GM23338 (cell line): ENCODE measurements at regions not wholly inside any gene's neighbourhood (a gene's known extent, or its start where the extent isn't known, plus 50 kb on each side); places are given as distances from the start of the nearest gene placed in this dataset.

Experiments used
- ATAC-seq: fragments of 200-7000 bp; cut with Tn5 transposase; 3 replicates; pipeline ENCODE4 v1.9.1; 2020
- DNase-seq: peaks from one replicate; pipeline ENCODE4 v3.0.0-alpha.2; 2015; ENCODE audit warnings: low spot score
- H2AFZ ChIP-seq: fragments of 200-600 bp; sonication (generic); 2 replicates; pipeline ENCODE4 v1.8.0; 2016; ENCODE audit warnings: antibody characterized with exemption, mild to moderate bottlenecking, moderate library complexity
- H3F3A ChIP-seq: fragments of 200-600 bp; sonication (generic); replicated peaks from 2 replicates; pipeline ENCODE4 v1.8.0; 2017; ENCODE audit warnings: antibody characterized with exemption, mixed run types, low read depth
- H3K27ac ChIP-seq: fragments of 200-600 bp; sonication (generic); 2 replicates; pipeline ENCODE4 v1.6.1; 2016; ENCODE audit warnings: low read depth
- H3K27me3 ChIP-seq: fragments of 200-600 bp; sonication (generic); 2 replicates; pipeline ENCODE4 v1.8.0; 2016; ENCODE audit warnings: mild to moderate bottlenecking, mixed run types, moderate library complexity; ENCODE audit not compliant: insufficient read depth
- H3K36me3 ChIP-seq: fragments of 200-600 bp; sonication (generic); 2 replicates; pipeline ENCODE4 v1.8.0; 2016; ENCODE audit warnings: mild to moderate bottlenecking; ENCODE audit not compliant: insufficient read depth
- H3K4me1 ChIP-seq: fragments of 200-600 bp; sonication (generic); 2 replicates; pipeline ENCODE4 v1.8.0; 2016; ENCODE audit warnings: mild to moderate bottlenecking, moderate library complexity; ENCODE audit not compliant: insufficient read depth
- H3K4me2 ChIP-seq: fragments of 200-600 bp; sonication (generic); 2 replicates; pipeline ENCODE4 v1.7.1; 2017; ENCODE audit warnings: mixed run types
- H3K4me3 ChIP-seq: fragments of 200-600 bp; sonication (generic); 2 replicates; pipeline ENCODE4 v1.6.1; 2016; ENCODE audit warnings: mixed run types
- H3K79me2 ChIP-seq: fragments of 200-600 bp; sonication (generic); replicated peaks from 2 replicates; pipeline ENCODE4 v1.8.0; 2017; ENCODE audit warnings: mild to moderate bottlenecking; ENCODE audit not compliant: insufficient read depth
- H3K9me2 ChIP-seq: fragments of 200-600 bp; sonication (generic); 2 replicates; pipeline ENCODE4 v1.8.0; 2017; ENCODE audit not compliant: insufficient read depth
- H4K20me1 ChIP-seq: fragments of 200-600 bp; sonication (generic); replicated peaks from 2 replicates; pipeline ENCODE4 v1.8.0; 2017; ENCODE audit warnings: mild to moderate bottlenecking; ENCODE audit not compliant: insufficient read depth
- H3K27ac Mint-ChIP-seq: 2 replicates; pipeline ENCODE4 v1.8.0; 2020; ENCODE audit warnings: inconsistent platforms, mild to moderate bottlenecking, moderate library complexity, mixed read lengths
- H3K27me3 Mint-ChIP-seq: 3 replicates; pipeline ENCODE4 v1.8.0; 2022; ENCODE audit warnings: low read depth, mild to moderate bottlenecking, moderate library complexity, mixed read lengths, inconsistent platforms; ENCODE audit not compliant: insufficient read depth, poor library complexity
- H3K36me3 Mint-ChIP-seq: 3 replicates; pipeline ENCODE4 v1.8.0; 2021; ENCODE audit warnings: low read depth, mild to moderate bottlenecking, inconsistent platforms, moderate library complexity, mixed read lengths
- H3K4me1 Mint-ChIP-seq: 3 replicates; pipeline ENCODE4 v1.8.0; 2020; ENCODE audit warnings: mild to moderate bottlenecking, inconsistent platforms, mixed read lengths
- H3K4me3 Mint-ChIP-seq: 3 replicates; pipeline ENCODE4 v1.8.0; 2021; ENCODE audit warnings: moderate library complexity, mild to moderate bottlenecking, inconsistent platforms, mixed read lengths
- H3K9me3 Mint-ChIP-seq: 3 replicates; pipeline ENCODE4 v1.8.0; 2020; ENCODE audit warnings: moderate library complexity, mild to moderate bottlenecking, inconsistent platforms, mixed read lengths
- CREB1 ChIP-seq: fragments of 250-450 bp; sonication (Bioruptor Pico); IDR thresholded peaks from 2 replicates; pipeline ENCODE4 v1.5.0; 2020; ENCODE audit warnings: low read depth, mild to moderate bottlenecking, moderate library complexity
- EZH2 ChIP-seq: fragments of 200-600 bp; sonication (generic); IDR thresholded peaks from one replicate; pipeline ENCODE4 v1.8.0; 2017; ENCODE audit warnings: antibody characterized with exemption, mild to moderate bottlenecking, low read depth; ENCODE audit not compliant: unreplicated experiment
- EZH2phosphoT487 ChIP-seq: fragments of 200-600 bp; sonication (generic); IDR thresholded peaks from one replicate; pipeline ENCODE4 v1.8.1; 2018; ENCODE audit warnings: antibody characterized with exemption; ENCODE audit not compliant: unreplicated experiment
- POLR2AphosphoS5 ChIP-seq: IDR thresholded peaks from 2 replicates; pipeline ENCODE4 v1.6.1; 2016; ENCODE audit warnings: antibody characterized with exemption, low read depth
- STAT1 ChIP-seq: IDR thresholded peaks from one replicate; pipeline ENCODE4 v1.6.1; 2016; ENCODE audit warnings: antibody characterized with exemption; ENCODE audit not compliant: unreplicated experiment
- ZNF331 ChIP-seq: fragments of 250-450 bp; sonication (Bioruptor Pico); IDR thresholded peaks from 2 replicates; pipeline ENCODE4 v1.5.0; 2020; ENCODE audit warnings: low read depth, mild to moderate bottlenecking, moderate library complexity
- TF ChIP-seq, protein P1 (sequence below): fragments of 250-450 bp; sonication (Bioruptor Pico); IDR thresholded peaks from 2 replicates; pipeline ENCODE4 v1.5.0; 2020; ENCODE audit warnings: mild to moderate bottlenecking, moderate library complexity
- TF ChIP-seq, protein P2 (sequence below): IDR thresholded peaks from 2 replicates; pipeline ENCODE4 v1.6.1; 2016; ENCODE audit warnings: antibody characterized with exemption

DNA sequence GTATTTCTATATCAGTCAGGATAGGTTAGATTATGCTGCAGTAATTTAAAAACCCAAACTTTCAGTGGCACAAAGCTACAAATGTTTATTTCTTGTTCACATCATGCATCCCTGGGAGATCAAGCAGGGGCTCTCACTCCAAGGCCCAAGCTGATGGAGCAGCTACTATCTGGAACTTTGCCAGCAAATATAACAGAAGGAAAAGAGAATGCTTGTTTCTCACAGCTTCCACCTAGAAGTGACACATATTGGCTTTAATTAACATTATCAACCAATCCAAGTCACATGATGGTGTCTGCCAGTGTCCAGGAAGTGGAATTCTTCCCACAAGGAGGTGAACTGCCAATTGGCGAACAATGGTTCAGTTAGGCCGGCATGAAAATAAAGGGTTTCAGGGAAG is 306.9 kb downstream of the BCL11A start:
- Histone ChIP-seq H3K4me2 (no peak overlapping the region), H4K20me1 (no peaks in the 10 kb centered on the region), H3F3A (no peaks in the 10 kb centered on the region), H3K9me2 (peaks cover 6% of the 10 kb centered on the region; the same call in 1 of the 2 replicates), H2AFZ (no peak overlapping the region; the same call in 1 of the 2 replicates), H3K36me3 (no peaks in the 10 kb centered on the region), H3K27me3 (no peaks in the 10 kb centered on the region), H3K4me1 (no peaks in the 10 kb centered on the region), H3K27ac (no peak overlapping the region), H3K79me2 (no peaks in the 10 kb centered on the region), H3K4me3 (no peak overlapping the region)
- Mint-ChIP-seq H3K4me3 (no peak overlapping the region), H3K27ac (no peak overlapping the region), H3K36me3 (no peaks in the 10 kb centered on the region), H3K27me3 (no peaks in the 10 kb centered on the region), H3K9me3 (peaks cover 9% of the 10 kb centered on the region; the same call in 2 of the 3 replicates), H3K4me1 (peaks cover 9% of the 10 kb centered on the region; the same call in 2 of the 3 replicates)
- DNase-seq: no peak
- TF ChIP-seq, protein P1, sequence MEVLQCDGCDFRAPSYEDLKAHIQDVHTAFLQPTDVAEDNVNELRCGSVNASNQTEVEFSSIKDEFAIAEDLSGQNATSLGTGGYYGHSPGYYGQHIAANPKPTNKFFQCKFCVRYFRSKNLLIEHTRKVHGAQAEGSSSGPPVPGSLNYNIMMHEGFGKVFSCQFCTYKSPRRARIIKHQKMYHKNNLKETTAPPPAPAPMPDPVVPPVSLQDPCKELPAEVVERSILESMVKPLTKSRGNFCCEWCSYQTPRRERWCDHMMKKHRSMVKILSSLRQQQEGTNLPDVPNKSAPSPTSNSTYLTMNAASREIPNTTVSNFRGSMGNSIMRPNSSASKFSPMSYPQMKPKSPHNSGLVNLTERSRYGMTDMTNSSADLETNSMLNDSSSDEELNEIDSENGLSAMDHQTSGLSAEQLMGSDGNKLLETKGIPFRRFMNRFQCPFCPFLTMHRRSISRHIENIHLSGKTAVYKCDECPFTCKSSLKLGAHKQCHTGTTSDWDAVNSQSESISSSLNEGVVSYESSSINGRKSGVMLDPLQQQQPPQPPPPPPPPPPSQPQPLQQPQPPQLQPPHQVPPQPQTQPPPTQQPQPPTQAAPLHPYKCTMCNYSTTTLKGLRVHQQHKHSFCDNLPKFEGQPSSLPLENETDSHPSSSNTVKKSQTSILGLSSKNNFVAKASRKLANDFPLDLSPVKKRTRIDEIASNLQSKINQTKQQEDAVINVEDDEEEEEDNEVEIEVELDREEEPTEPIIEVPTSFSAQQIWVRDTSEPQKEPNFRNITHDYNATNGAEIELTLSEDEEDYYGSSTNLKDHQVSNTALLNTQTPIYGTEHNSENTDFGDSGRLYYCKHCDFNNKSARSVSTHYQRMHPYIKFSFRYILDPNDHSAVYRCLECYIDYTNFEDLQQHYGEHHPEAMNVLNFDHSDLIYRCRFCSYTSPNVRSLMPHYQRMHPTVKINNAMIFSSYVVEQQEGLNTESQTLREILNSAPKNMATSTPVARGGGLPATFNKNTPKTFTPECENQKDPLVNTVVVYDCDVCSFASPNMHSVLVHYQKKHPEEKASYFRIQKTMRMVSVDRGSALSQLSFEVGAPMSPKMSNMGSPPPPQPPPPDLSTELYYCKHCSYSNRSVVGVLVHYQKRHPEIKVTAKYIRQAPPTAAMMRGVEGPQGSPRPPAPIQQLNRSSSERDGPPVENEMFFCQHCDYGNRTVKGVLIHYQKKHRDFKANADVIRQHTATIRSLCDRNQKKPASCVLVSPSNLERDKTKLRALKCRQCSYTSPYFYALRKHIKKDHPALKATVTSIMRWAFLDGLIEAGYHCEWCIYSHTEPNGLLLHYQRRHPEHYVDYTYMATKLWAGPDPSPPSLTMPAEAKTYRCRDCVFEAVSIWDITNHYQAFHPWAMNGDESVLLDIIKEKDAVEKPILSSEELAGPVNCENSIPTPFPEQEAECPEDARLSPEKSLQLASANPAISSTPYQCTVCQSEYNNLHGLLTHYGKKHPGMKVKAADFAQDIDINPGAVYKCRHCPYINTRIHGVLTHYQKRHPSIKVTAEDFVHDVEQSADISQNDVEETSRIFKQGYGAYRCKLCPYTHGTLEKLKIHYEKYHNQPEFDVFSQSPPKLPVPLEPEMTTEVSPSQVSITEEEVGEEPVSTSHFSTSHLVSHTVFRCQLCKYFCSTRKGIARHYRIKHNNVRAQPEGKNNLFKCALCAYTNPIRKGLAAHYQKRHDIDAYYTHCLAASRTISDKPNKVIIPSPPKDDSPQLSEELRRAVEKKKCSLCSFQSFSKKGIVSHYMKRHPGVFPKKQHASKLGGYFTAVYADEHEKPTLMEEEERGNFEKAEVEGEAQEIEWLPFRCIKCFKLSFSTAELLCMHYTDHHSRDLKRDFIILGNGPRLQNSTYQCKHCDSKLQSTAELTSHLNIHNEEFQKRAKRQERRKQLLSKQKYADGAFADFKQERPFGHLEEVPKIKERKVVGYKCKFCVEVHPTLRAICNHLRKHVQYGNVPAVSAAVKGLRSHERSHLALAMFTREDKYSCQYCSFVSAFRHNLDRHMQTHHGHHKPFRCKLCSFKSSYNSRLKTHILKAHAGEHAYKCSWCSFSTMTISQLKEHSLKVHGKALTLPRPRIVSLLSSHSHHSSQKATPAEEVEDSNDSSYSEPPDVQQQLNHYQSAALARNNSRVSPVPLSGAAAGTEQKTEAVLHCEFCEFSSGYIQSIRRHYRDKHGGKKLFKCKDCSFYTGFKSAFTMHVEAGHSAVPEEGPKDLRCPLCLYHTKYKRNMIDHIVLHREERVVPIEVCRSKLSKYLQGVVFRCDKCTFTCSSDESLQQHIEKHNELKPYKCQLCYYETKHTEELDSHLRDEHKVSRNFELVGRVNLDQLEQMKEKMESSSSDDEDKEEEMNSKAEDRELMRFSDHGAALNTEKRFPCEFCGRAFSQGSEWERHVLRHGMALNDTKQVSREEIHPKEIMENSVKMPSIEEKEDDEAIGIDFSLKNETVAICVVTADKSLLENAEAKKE (CRISPR knock-in tag): no peak
- TF ChIP-seq STAT1 (no peak), CREB1 (CRISPR knock-in tag) (no peak), POLR2AphosphoS5 (no peak), EZH2 (no peak), EZH2phosphoT487 (no peak), ZNF331 (CRISPR knock-in tag) (no peak)
- TF ChIP-seq, protein P2, sequence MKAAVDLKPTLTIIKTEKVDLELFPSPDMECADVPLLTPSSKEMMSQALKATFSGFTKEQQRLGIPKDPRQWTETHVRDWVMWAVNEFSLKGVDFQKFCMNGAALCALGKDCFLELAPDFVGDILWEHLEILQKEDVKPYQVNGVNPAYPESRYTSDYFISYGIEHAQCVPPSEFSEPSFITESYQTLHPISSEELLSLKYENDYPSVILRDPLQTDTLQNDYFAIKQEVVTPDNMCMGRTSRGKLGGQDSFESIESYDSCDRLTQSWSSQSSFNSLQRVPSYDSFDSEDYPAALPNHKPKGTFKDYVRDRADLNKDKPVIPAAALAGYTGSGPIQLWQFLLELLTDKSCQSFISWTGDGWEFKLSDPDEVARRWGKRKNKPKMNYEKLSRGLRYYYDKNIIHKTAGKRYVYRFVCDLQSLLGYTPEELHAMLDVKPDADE: no peak
- ATAC-seq: no peak
